ENCODE measurements at regions not wholly inside any gene's neighbourhood (a gene's known extent, or its start where the extent isn't known, plus 50 kb on each side); places are given as distances from the start of the nearest gene placed in this dataset.

DNA sequence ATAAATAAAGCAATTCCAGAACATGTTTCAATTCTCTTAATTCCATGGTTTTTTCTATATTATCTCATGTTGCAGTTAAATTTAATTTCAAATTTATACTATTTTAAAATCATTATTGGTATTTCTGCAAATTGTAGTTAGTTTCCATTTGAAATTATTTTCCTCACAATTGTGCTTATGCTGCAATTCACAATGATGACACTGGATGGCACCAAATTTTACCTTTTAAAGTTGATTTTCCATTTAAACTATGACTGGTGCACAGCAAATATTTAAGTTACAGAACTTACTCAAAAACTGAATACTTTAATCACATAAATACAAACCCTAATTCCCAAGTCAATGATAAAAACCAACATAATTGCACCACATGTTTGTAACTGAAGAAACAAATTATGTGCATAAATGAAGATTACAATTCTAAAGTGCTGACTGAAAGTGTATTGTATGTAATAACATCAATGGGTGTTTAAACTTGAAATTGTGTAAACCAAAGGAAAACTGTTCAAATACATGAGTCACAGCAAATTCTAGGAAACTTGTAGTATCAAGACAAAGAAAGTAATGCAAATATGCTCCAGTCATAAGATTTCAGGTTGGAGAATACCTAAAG lies 75.3 kb upstream of the AASS start (continued):
- TF ChIP-seq NR2C2 (CRISPR knock-in tag; IDR thresholded peaks at IDR 0.05; ENCODE audit: borderline replicate concordance) (no peak), MAF1 (CRISPR knock-in tag; IDR thresholded peaks at IDR 0.05; ENCODE audit: borderline replicate concordance) (no peak), ZNF367 (CRISPR knock-in tag; IDR thresholded peaks at IDR 0.05; ENCODE audit: borderline replicate concordance) (no peak), RAD21 (CRISPR knock-in tag; IDR thresholded peaks at IDR 0.05) (peak; percentile 52; the same call in 1 of the 2 replicates), ZNF207 (IDR thresholded peaks at IDR 0.05; ENCODE audit: borderline replicate concordance) (no peak), KLF16 (CRISPR knock-in tag; IDR thresholded peaks at IDR 0.05) (no peak), KMT2B (CRISPR knock-in tag; IDR thresholded peaks at IDR 0.05) (no peak), HMG20B (CRISPR knock-in tag; conservative IDR thresholded peaks at IDR 0.05) (no peak)
- TF ChIP-seq, protein P1, sequence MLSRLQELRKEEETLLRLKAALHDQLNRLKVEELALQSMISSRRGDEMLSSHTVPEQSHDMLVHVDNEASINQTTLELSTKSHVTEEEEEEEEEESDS (CRISPR knock-in tag; IDR thresholded peaks at IDR 0.05; ENCODE audit: borderline replicate concordance), result no peak
- TF ChIP-seq, protein P2, sequence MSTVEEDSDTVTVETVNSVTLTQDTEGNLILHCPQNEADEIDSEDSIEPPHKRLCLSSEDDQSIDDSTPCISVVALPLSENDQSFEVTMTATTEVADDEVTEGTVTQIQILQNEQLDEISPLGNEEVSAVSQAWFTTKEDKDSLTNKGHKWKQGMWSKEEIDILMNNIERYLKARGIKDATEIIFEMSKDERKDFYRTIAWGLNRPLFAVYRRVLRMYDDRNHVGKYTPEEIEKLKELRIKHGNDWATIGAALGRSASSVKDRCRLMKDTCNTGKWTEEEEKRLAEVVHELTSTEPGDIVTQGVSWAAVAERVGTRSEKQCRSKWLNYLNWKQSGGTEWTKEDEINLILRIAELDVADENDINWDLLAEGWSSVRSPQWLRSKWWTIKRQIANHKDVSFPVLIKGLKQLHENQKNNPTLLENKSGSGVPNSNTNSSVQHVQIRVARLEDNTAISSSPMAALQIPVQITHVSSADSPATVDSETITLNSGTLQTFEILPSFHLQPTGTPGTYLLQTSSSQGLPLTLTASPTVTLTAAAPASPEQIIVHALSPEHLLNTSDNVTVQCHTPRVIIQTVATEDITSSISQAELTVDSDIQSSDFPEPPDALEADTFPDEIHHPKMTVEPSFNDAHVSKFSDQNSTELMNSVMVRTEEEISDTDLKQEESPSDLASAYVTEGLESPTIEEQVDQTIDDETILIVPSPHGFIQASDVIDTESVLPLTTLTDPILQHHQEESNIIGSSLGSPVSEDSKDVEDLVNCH (CRISPR knock-in tag; IDR thresholded peaks at IDR 0.05), result no peak
- TF ChIP-seq, protein P3, sequence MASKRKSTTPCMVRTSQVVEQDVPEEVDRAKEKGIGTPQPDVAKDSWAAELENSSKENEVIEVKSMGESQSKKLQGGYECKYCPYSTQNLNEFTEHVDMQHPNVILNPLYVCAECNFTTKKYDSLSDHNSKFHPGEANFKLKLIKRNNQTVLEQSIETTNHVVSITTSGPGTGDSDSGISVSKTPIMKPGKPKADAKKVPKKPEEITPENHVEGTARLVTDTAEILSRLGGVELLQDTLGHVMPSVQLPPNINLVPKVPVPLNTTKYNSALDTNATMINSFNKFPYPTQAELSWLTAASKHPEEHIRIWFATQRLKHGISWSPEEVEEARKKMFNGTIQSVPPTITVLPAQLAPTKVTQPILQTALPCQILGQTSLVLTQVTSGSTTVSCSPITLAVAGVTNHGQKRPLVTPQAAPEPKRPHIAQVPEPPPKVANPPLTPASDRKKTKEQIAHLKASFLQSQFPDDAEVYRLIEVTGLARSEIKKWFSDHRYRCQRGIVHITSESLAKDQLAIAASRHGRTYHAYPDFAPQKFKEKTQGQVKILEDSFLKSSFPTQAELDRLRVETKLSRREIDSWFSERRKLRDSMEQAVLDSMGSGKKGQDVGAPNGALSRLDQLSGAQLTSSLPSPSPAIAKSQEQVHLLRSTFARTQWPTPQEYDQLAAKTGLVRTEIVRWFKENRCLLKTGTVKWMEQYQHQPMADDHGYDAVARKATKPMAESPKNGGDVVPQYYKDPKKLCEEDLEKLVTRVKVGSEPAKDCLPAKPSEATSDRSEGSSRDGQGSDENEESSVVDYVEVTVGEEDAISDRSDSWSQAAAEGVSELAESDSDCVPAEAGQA (IDR thresholded peaks at IDR 0.05; ENCODE audit: low read depth), result no peak
- TF ChIP-seq, protein P3 (CRISPR knock-in tag; IDR thresholded peaks at IDR 0.05; ENCODE audit: borderline replicate concordance), result no peak
- TF ChIP-seq, protein P4, sequence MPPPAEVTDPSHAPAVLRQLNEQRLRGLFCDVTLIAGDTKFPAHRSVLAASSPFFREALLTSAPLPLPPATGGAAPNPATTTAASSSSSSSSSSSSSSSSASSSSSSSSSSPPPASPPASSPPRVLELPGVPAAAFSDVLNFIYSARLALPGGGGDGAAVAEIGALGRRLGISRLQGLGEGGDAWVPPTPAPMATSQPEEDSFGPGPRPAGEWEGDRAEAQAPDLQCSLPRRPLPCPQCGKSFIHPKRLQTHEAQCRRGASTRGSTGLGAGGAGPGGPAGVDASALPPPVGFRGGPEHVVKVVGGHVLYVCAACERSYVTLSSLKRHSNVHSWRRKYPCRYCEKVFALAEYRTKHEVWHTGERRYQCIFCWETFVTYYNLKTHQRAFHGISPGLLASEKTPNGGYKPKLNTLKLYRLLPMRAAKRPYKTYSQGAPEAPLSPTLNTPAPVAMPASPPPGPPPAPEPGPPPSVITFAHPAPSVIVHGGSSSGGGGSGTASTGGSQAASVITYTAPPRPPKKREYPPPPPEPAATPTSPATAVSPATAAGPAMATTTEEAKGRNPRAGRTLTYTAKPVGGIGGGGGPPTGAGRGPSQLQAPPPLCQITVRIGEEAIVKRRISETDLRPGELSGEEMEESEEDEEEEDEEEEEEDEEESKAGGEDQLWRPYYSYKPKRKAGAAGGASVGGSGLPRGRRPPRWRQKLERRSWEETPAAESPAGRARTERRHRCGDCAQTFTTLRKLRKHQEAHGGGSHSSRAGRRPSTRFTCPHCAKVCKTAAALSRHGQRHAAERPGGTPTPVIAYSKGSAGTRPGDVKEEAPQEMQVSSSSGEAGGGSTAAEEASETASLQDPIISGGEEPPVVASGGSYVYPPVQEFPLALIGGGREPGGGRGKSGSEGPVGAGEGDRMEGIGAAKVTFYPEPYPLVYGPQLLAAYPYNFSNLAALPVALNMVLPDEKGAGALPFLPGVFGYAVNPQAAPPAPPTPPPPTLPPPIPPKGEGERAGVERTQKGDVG (CRISPR knock-in tag; IDR thresholded peaks at IDR 0.05; ENCODE audit: borderline replicate concordance), result no peak
- TF ChIP-seq, protein P5, sequence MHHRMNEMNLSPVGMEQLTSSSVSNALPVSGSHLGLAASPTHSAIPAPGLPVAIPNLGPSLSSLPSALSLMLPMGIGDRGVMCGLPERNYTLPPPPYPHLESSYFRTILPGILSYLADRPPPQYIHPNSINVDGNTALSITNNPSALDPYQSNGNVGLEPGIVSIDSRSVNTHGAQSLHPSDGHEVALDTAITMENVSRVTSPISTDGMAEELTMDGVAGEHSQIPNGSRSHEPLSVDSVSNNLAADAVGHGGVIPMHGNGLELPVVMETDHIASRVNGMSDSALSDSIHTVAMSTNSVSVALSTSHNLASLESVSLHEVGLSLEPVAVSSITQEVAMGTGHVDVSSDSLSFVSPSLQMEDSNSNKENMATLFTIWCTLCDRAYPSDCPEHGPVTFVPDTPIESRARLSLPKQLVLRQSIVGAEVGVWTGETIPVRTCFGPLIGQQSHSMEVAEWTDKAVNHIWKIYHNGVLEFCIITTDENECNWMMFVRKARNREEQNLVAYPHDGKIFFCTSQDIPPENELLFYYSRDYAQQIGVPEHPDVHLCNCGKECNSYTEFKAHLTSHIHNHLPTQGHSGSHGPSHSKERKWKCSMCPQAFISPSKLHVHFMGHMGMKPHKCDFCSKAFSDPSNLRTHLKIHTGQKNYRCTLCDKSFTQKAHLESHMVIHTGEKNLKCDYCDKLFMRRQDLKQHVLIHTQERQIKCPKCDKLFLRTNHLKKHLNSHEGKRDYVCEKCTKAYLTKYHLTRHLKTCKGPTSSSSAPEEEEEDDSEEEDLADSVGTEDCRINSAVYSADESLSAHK (CRISPR knock-in tag; IDR thresholded peaks at IDR 0.05; ENCODE audit: borderline replicate concordance), result no peak
